Ecto neural progenitor cell (in vitro differentiated cells): ENCODE measurements at regions not wholly inside any gene's neighbourhood (a gene's known extent, or its start where the extent isn't known, plus 50 kb on each side); places are given as distances from the start of the nearest gene placed in this dataset.

Source experiments
- DNase-seq: peaks from one replicate; pipeline ENCODE4 v3.0.0-alpha.2; 2018; ENCODE audit warnings: low spot score

GRCh38 chr18:73735836-73736235 lies 411.8 kb downstream of the FBXO15 start:
- no peak for DNase-seq

- DNase-seq: no peak
Observed at GRCh38 chr18:73733806-73734314, 413.8 kb downstream of the FBXO15 start.

GRCh38 chr18:73733376-73733775 lies 414.3 kb downstream of the FBXO15 start:
- no peak for DNase-seq

- DNase-seq: no peak
Observed at GRCh38 chr18:73728657-73729056, 419.0 kb downstream of the FBXO15 start.

GRCh38 chr18:73724958-73725357 lies 422.7 kb downstream of the FBXO15 start:
- DNase-seq: no peak

- DNase-seq: no peak
Observed at GRCh38 chr18:73719611-73720010, 428.0 kb downstream of the FBXO15 start.

GRCh38 chr18:73717570-73717969 lies 430.1 kb downstream of the FBXO15 start:
- no peak for DNase-seq

GRCh38 chr18:73715210-73715670 lies 432.4 kb downstream of the FBXO15 start:
- no peak for DNase-seq

GRCh38 chr18:73714466-73714865 lies 433.2 kb downstream of the FBXO15 start:
- DNase-seq: no peak

- no peak for DNase-seq
Observed at GRCh38 chr18:73711256-73711655, 436.4 kb downstream of the FBXO15 start.

GRCh38 chr18:73708591-73708990 lies 439.0 kb downstream of the FBXO15 start:
- DNase-seq: no peak

GRCh38 chr18:73707035-73707434 lies 440.6 kb downstream of the FBXO15 start:
- no peak for DNase-seq

- DNase-seq: no peak
Observed at GRCh38 chr18:73697353-73697752, 450.3 kb downstream of the FBXO15 start.

- no peak for DNase-seq
Observed at GRCh38 chr18:73696698-73697097, 450.9 kb downstream of the FBXO15 start.

GRCh38 chr18:73696171-73696570 lies 451.5 kb downstream of the FBXO15 start:
- no peak for DNase-seq

GRCh38 chr18:73693091-73693490 lies 454.5 kb downstream of the FBXO15 start:
- DNase-seq: no peak

GRCh38 chr18:73691624-73692023 lies 456.0 kb downstream of the FBXO15 start:
- DNase-seq: no peak

GRCh38 chr18:73691118-73691517 lies 456.5 kb downstream of the FBXO15 start:
- no peak for DNase-seq

- no peak for DNase-seq
Observed at GRCh38 chr18:73690222-73690621, 457.4 kb downstream of the FBXO15 start.

- no peak for DNase-seq
Observed at GRCh38 chr18:73688851-73689711, 458.6 kb downstream of the FBXO15 start.

- no peak for DNase-seq
Observed at GRCh38 chr18:73688161-73688560, 459.5 kb downstream of the FBXO15 start.

GRCh38 chr18:73684647-73685046 lies 463.0 kb downstream of the FBXO15 start:
- DNase-seq: no peak

GRCh38 chr18:73683409-73684238 lies 464.0 kb downstream of the FBXO15 start:
- no peak for DNase-seq
